Astrocyte (in vitro differentiated cells and primary cell): ENCODE measurements at regions not wholly inside any gene's neighbourhood (a gene's known extent, or its start where the extent isn't known, plus 50 kb on each side); places are given as distances from the start of the nearest gene placed in this dataset.
A peak's percentile ranks its signal among the peaks of the same experiment; 100 is the strongest.

Experiments
- DNase-seq: peaks from one replicate; pipeline ENCODE4 v3.0.0-alpha.2; 2010; ENCODE audit warnings: low read depth
- FAIRE-seq: peaks from 2 replicates; lab custom pipeline; 2011; peaks lifted over from hg19 to GRCh38; lab: Jason Lieb, UNC
- H2AFZ ChIP-seq: 2 replicates; pipeline ENCODE4 v1.6.0; 2012; ENCODE audit warnings: low read depth, low read length, inconsistent platforms
- H3K27ac ChIP-seq: 2 replicates; pipeline ENCODE4 v1.5.1; 2011; ENCODE audit warnings: low read depth, low read length, inconsistent platforms
- H3K27me3 ChIP-seq: 2 replicates; pipeline ENCODE4 v1.6.0; 2011; ENCODE audit warnings: low read length, inconsistent platforms; ENCODE audit not compliant: insufficient read depth
- H3K36me3 ChIP-seq: 2 replicates; pipeline ENCODE4 v1.5.1; 2011; ENCODE audit warnings: low read length, inconsistent platforms; ENCODE audit not compliant: insufficient read depth
- H3K4me1 ChIP-seq: 2 replicates; pipeline ENCODE4 v1.5.1; 2011; ENCODE audit warnings: low read length, inconsistent platforms; ENCODE audit not compliant: insufficient read depth
- H3K4me2 ChIP-seq: 2 replicates; pipeline ENCODE4 v1.6.0; 2012; ENCODE audit warnings: low read length, inconsistent platforms
- H3K4me3 ChIP-seq: 2 replicates; pipeline ENCODE4 v1.5.1; 2011; ENCODE audit warnings: low read depth, mild to moderate bottlenecking, low read length, inconsistent platforms; ENCODE audit not compliant: insufficient read depth
- H3K79me2 ChIP-seq: 2 replicates; pipeline ENCODE4 v1.6.0; 2012; ENCODE audit warnings: mild to moderate bottlenecking, low read length, inconsistent platforms; ENCODE audit not compliant: insufficient read depth
- H3K9ac ChIP-seq: 2 replicates; pipeline ENCODE4 v1.6.0; 2012; ENCODE audit warnings: mild to moderate bottlenecking, low read length, inconsistent platforms
- H3K9me3 ChIP-seq: 2 replicates; pipeline ENCODE4 v1.5.1; 2012; ENCODE audit warnings: low read depth, mild to moderate bottlenecking, low read length, inconsistent platforms; ENCODE audit not compliant: insufficient read depth
- H4K20me1 ChIP-seq: 2 replicates; pipeline ENCODE4 v1.6.0; 2012; ENCODE audit warnings: low read length, inconsistent platforms; ENCODE audit not compliant: insufficient read depth
- H3K27ac Mint-ChIP-seq: one replicate; pipeline ENCODE4 v1.8.0; 2021; ENCODE audit warnings: mild to moderate bottlenecking, mixed read lengths; ENCODE audit not compliant: unreplicated experiment
- H3K27me3 Mint-ChIP-seq: one replicate; pipeline ENCODE4 v1.8.0; 2021; ENCODE audit warnings: low read depth, mixed read lengths; ENCODE audit not compliant: unreplicated experiment
- H3K36me3 Mint-ChIP-seq: one replicate; pipeline ENCODE4 v1.8.0; 2021; ENCODE audit warnings: low read depth, mixed read lengths; ENCODE audit not compliant: unreplicated experiment
- H3K4me1 Mint-ChIP-seq: one replicate; pipeline ENCODE4 v1.8.0; 2021; ENCODE audit warnings: low read depth, mixed read lengths; ENCODE audit not compliant: unreplicated experiment
- H3K4me3 Mint-ChIP-seq: one replicate; pipeline ENCODE4 v1.8.0; 2021; ENCODE audit warnings: mild to moderate bottlenecking, moderate library complexity, mixed read lengths; ENCODE audit not compliant: unreplicated experiment
- H3K9me3 Mint-ChIP-seq: one replicate; pipeline ENCODE4 v1.8.0; 2021; ENCODE audit warnings: mild to moderate bottlenecking, mixed read lengths; ENCODE audit not compliant: unreplicated experiment
- CTCF ChIP-seq: IDR thresholded peaks from 2 replicates; pipeline ENCODE4 v1.5.1; 2011; ENCODE audit warnings: low read depth, mild to moderate bottlenecking, inconsistent platforms, low read length, moderate library complexity; ENCODE audit not compliant: insufficient read depth
- EZH2 ChIP-seq: IDR thresholded peaks from 2 replicates; pipeline ENCODE4 v1.6.1; 2012; ENCODE audit warnings: mild to moderate bottlenecking, low read length, inconsistent platforms; ENCODE audit not compliant: insufficient read depth

GRCh38 chr4:155543126-155543765, 123.4 kb upstream of the GUCY1A1 start:
- no peak overlapping the region for H3K9ac ChIP-seq
- Mint-ChIP-seq H3K9me3 (peaks cover 2% of the 10 kb centered on the region), H3K36me3 (no peaks in the 10 kb centered on the region), H3K27ac (no peak overlapping the region), H3K4me3 (no peak overlapping the region), H3K4me1 (peaks cover 2% of the 10 kb centered on the region), H3K27me3 (no peaks in the 10 kb centered on the region)
- H3K4me3 ChIP-seq, result no peak overlapping the region
- peak; percentile 59 for DNase-seq
- no peak for FAIRE-seq
- peaks cover 5% of the 10 kb centered on the region for H3K9me3 ChIP-seq
- no peaks in the 10 kb centered on the region for H3K27me3 ChIP-seq
- no peak overlapping the region for H3K27ac ChIP-seq
- H3K36me3 ChIP-seq, result no peaks in the 10 kb centered on the region
- no peaks in the 10 kb centered on the region for H4K20me1 ChIP-seq
- peak overlapping the region; percentile 41 for H2AFZ ChIP-seq
- H3K4me2 ChIP-seq, result no peak overlapping the region
- H3K4me1 ChIP-seq, result peaks cover 3% of the 10 kb centered on the region
- TF ChIP-seq EZH2, result no peak
- TF ChIP-seq CTCF, result no peak
- H3K79me2 ChIP-seq, result no peaks in the 10 kb centered on the region

GRCh38 chr4:155542415-155542814, 124.2 kb upstream of the GUCY1A1 start:
- peaks cover 3% of the 10 kb centered on the region for H3K4me1 ChIP-seq
- Mint-ChIP-seq H3K4me3 (no peak overlapping the region), H3K27ac (no peak overlapping the region), H3K4me1 (no peaks in the 10 kb centered on the region), H3K27me3 (no peaks in the 10 kb centered on the region), H3K9me3 (peaks cover 2% of the 10 kb centered on the region), H3K36me3 (no peaks in the 10 kb centered on the region)
- no peak overlapping the region for H3K4me2 ChIP-seq
- no peak overlapping the region for H3K4me3 ChIP-seq
- H3K27ac ChIP-seq, result no peak overlapping the region
- H3K36me3 ChIP-seq, result no peaks in the 10 kb centered on the region
- no peak for DNase-seq
- no peaks in the 10 kb centered on the region for H4K20me1 ChIP-seq
- no peak for FAIRE-seq
- peaks cover 5% of the 10 kb centered on the region for H3K9me3 ChIP-seq
- no peak overlapping the region for H2AFZ ChIP-seq
- no peak for TF ChIP-seq EZH2
- TF ChIP-seq CTCF, result no peak
- no peaks in the 10 kb centered on the region for H3K79me2 ChIP-seq
- no peaks in the 10 kb centered on the region for H3K27me3 ChIP-seq
- no peak overlapping the region for H3K9ac ChIP-seq

- H3K4me1 ChIP-seq, result peaks cover 3% of the 10 kb centered on the region
- Mint-ChIP-seq H3K27me3 (peaks cover 2% of the 10 kb centered on the region), H3K27ac (no peak overlapping the region), H3K36me3 (no peaks in the 10 kb centered on the region), H3K9me3 (peaks cover 2% of the 10 kb centered on the region), H3K4me1 (no peaks in the 10 kb centered on the region), H3K4me3 (no peak overlapping the region)
- no peak for TF ChIP-seq CTCF
- TF ChIP-seq EZH2, result no peak
- H3K4me3 ChIP-seq, result no peak overlapping the region
- no peak for FAIRE-seq
- no peaks in the 10 kb centered on the region for H3K27me3 ChIP-seq
- no peak overlapping the region for H3K9ac ChIP-seq
- no peaks in the 10 kb centered on the region for H3K36me3 ChIP-seq
- H3K4me2 ChIP-seq, result no peak overlapping the region
- no peak overlapping the region for H3K27ac ChIP-seq
- no peak overlapping the region for H2AFZ ChIP-seq
- no peak for DNase-seq
- peaks cover 5% of the 10 kb centered on the region for H3K9me3 ChIP-seq
- H4K20me1 ChIP-seq, result no peaks in the 10 kb centered on the region
- no peaks in the 10 kb centered on the region for H3K79me2 ChIP-seq
Observed at GRCh38 chr4:155541716-155542115, 124.9 kb upstream of the GUCY1A1 start.
